Pancreas (tissue), 10 donors: ENCODE measurements at regions not wholly inside any gene's neighbourhood (a gene's known extent, or its start where the extent isn't known, plus 50 kb on each side); places are given as distances from the start of the nearest gene placed in this dataset.

Experiments
- ATAC-seq, 4 donors: fragments of 200-7000 bp; cut with Tn5 transposase; one replicate each; pipeline versions ENCODE4 v1.8.0 to v1.9.1; 2020; ENCODE audit warnings: mild to moderate bottlenecking in 4 of 4, moderate library complexity in 4 of 4
- DNase-seq, 6 donors: peaks; one replicate each; pipeline ENCODE4 v3.0.0-alpha.2; 2020
- FAIRE-seq: peaks from 2 replicates; lab custom pipeline; 2012; peaks lifted over from hg19 to GRCh38; lab: Jason Lieb, UNC
- H3K27ac ChIP-seq, 4 donors: fragments of 200-600 bp; sonication (generic); 1 replicate in 3 of 4; 2 replicates in 1 of 4; pipeline versions ENCODE4 v1.5.0 to v1.8.0; 2020
- H3K27me3 ChIP-seq, 4 donors: fragments of 200-600 bp; one replicate each; pipeline ENCODE4 v1.8.0; 2021
- H3K36me3 ChIP-seq, 3 donors: fragments of 200-600 bp; sonication (generic) in 1 of 3; one replicate each; pipeline versions ENCODE4 v1.5.0 to v1.8.0; 2020 to 2021
- H3K4me1 ChIP-seq, 3 donors: fragments of 200-600 bp; one replicate each; pipeline ENCODE4 v1.8.0; 2021
- H3K4me3 ChIP-seq, 4 donors: fragments of 200-600 bp; sonication (generic) in 2 of 4; one replicate each; pipeline versions ENCODE4 v1.5.0 to v1.8.0; 2020 to 2021
- H3K9me3 ChIP-seq, 4 donors: fragments of 200-600 bp; one replicate each; pipeline ENCODE4 v1.8.0; 2021
- CTCF ChIP-seq, 4 donors: fragments of 200-600 bp; sonication (generic) in 3 of 4; IDR thresholded peaks; one replicate each; pipeline versions ENCODE4 v1.5.0 to v1.8.0; 2021; ENCODE audit warnings: antibody characterized with exemption in 4 of 4
- WGBS, 2 donors: extraction: QIAGEN DNeasy Blood & Tissue Kit; methylation state at CpG; one replicate each; pipeline ENCODE4 v1.1.7; 2013; 5-methylcytosine and 5-hydroxymethylcytosine counted together
- intact Hi-C, 3 donors: fragments of 100-400 bp; cut with DNase I; formaldehyde crosslinking; loops; one replicate each; pipeline versions ENCODE4 v1.11.1 to v1.14.2; 2022
- donor health status: healthy with polysubstance abuse.
- donor health status: DM: no; HTN: no; CAD: no; lungs with moderate emphysema.
- donor health status: DM: no; HTN: no; CAD: no.
- donor health status: control.
- donor health status: control.
- donor health status: Bipolar disorder and iron deficiency.
- donor health status: DM: yes; HTN: yes; CAD: no.
- donor health status: DM: no; HTN: no; CAD: no.
- donor health status: DM: no; HTN: no; CAD: no.
- donor health status: DM: yes; HTN: yes; CAD: no.

GRCh38 chr5:152007653-152008335, 83.1 kb upstream of the GLRA1 start:
- 6 to 9% methylated on average over 3 of the region's 3 CpGs for WGBS, 2 donors
- Histone ChIP-seq H3K27ac (no peak overlapping the region), H3K36me3 (no peaks in the 10 kb centered on the region), H3K4me1 (no peaks in the 10 kb centered on the region), H3K4me3 (no peak overlapping the region), H3K9me3 (no peaks in the 10 kb centered on the region), H3K27me3 (no peaks in the 10 kb centered on the region)
- intact Hi-C loops = no loop called here
- FAIRE-seq (no peak), DNase-seq (no peak), ATAC-seq (no peak)
- TF ChIP-seq CTCF (IDR thresholded peaks at IDR 0.05) = no peak

GRCh38 chr5:152004095-152004494, 79.4 kb upstream of the GLRA1 start:
- 79 to 83% methylated on average over 13 of the region's 13 CpGs for WGBS, 2 donors
- Histone ChIP-seq H3K27me3 (no peaks in the 10 kb centered on the region), H3K4me1 (no peaks in the 10 kb centered on the region), H3K4me3 (no peak overlapping the region), H3K36me3 (no peaks in the 10 kb centered on the region), H3K9me3 (no peaks in the 10 kb centered on the region), H3K27ac (no peak overlapping the region)
- FAIRE-seq (no peak), ATAC-seq (no peak), DNase-seq (no peak)
- intact Hi-C loops = no loop called here
- no peak for TF ChIP-seq CTCF (IDR thresholded peaks at IDR 0.05)
